GM12891 (cell line): ENCODE measurements at regions not wholly inside any gene's neighbourhood (a gene's known extent, or its start where the extent isn't known, plus 50 kb on each side); places are given as distances from the start of the nearest gene placed in this dataset.

Experiments used
- POLR2A ChIP-seq: IDR thresholded peaks from 2 replicates; pipeline ENCODE4 v1.6.1; 2011; ENCODE audit warnings: low read depth, low read length, control low read depth
- SPI1 ChIP-seq: IDR thresholded peaks from 2 replicates; pipeline ENCODE4 v1.6.1; 2011; ENCODE audit warnings: low read depth, low read length, control low read depth

GRCh38 chr12:114751712-114752111, 67.7 kb upstream of the TBX3 start:
- TF ChIP-seq POLR2A (no peak), SPI1 (no peak)
